A549 (cell line): ENCODE measurements at regions not wholly inside any gene's neighbourhood (a gene's known extent, or its start where the extent isn't known, plus 50 kb on each side); places are given as distances from the start of the nearest gene placed in this dataset.

Experiments used
- ATAC-seq, 2 experiments: fragments of 200-7000 bp in 1 of 2; fragments of >200 bp in 1 of 2; cut with Nextera tagmentation in 1 of 2; cut with Tn5 transposase in 1 of 2; 3 replicates each; pipeline versions ENCODE4 v1.8.0 to v1.9.1; 2018 to 2020; ENCODE audit warnings: mild to moderate bottlenecking in 1 of 2, moderate library complexity in 1 of 2
- CTCF ChIA-PET: fragments of 300-600 bp; sonication (Branson Sonifier 250); formaldehyde crosslinking; extraction: SDS; loops from one replicate; lab custom pipeline; 2021; ENCODE audit warnings: antibody characterized with exemption, inconsistent platforms; lab: Yijun Ruan, JAX
- POLR2A ChIA-PET: fragments of 350-600 bp; formaldehyde crosslinking; extraction: SDS; loops from one replicate; lab custom pipeline; 2021; ENCODE audit warnings: antibody characterized with exemption, inconsistent platforms; lab: Yijun Ruan, JAX
- DNase-seq, 2 experiments: peaks; one replicate each; pipeline versions ENCODE4 v3.0.0 to v3.0.0-alpha.2; 2011 to 2016; ENCODE audit warnings: low read depth in 1 of 2, low spot score in 1 of 2
- FAIRE-seq: peaks from 2 replicates; lab custom pipeline; 2011; peaks lifted over from hg19 to GRCh38; lab: Jason Lieb, UNC
- H3K27ac ChIP-seq, 2 experiments: fragments of >200 bp; sonication (Bioruptor Twin); formaldehyde crosslinking; 3 replicates each; pipeline ENCODE4 v1.5.1; 2016 to 2017
- H3K4me1 ChIP-seq: fragments of >200 bp; sonication (Bioruptor Twin); formaldehyde crosslinking; 3 replicates; pipeline ENCODE4 v1.6.1; 2016
- H3K4me2 ChIP-seq: fragments of >200 bp; sonication (Bioruptor Twin); formaldehyde crosslinking; 3 replicates; pipeline ENCODE4 v1.6.1; 2016
- H3K4me3 ChIP-seq: fragments of >200 bp; sonication (Bioruptor Twin); formaldehyde crosslinking; 3 replicates; pipeline ENCODE4 v1.5.1; 2016
- H3K9me3 ChIP-seq: fragments of >200 bp; sonication (Bioruptor Twin); formaldehyde crosslinking; 3 replicates; pipeline ENCODE4 v1.6.1; 2016
- CHD2 ChIP-seq: fragments of 150-350 bp; IDR thresholded peaks from 2 replicates; pipeline ENCODE4 v1.6.1; 2014; ENCODE audit warnings: low read length; ENCODE audit not compliant: partially characterized antibody
- E2F6 ChIP-seq: IDR thresholded peaks from 2 replicates; pipeline ENCODE4 v1.6.1; 2012; ENCODE audit warnings: low read depth, borderline replicate concordance
- EHF ChIP-seq: fragments of 250-450 bp; sonication (Bioruptor Pico); IDR thresholded peaks from 2 replicates; pipeline ENCODE4 v1.5.0; 2020; ENCODE audit warnings: mild to moderate bottlenecking
- ELK1 ChIP-seq: fragments of 150-350 bp; IDR thresholded peaks from 2 replicates; pipeline ENCODE4 v1.6.1; 2014; ENCODE audit warnings: low read depth, mild to moderate bottlenecking, low read length
- EP300 ChIP-seq, 2 experiments: fragments of >200 bp; sonication (Bioruptor Twin); formaldehyde crosslinking; IDR thresholded peaks; 2 replicates in 1 of 2; 3 replicates in 1 of 2; pipeline ENCODE4 v1.6.1; 2016 to 2017
- FOSL2 ChIP-seq, 2 experiments: fragments of 450-650 bp in 1 of 2; fragments of >200 bp in 1 of 2; sonication (Bioruptor Twin) in 1 of 2; formaldehyde crosslinking; IDR thresholded peaks; 2 replicates each; pipeline versions ENCODE4 v1.5.0 to v1.6.1; 2016 to 2020; ENCODE audit warnings: mild to moderate bottlenecking in 1 of 2, moderate library complexity in 1 of 2
- FOXS1 ChIP-seq: fragments of 250-450 bp; sonication (Bioruptor Pico); IDR thresholded peaks from 2 replicates; pipeline ENCODE4 v1.5.0; 2020; ENCODE audit warnings: mild to moderate bottlenecking, moderate library complexity
- GATA3 ChIP-seq: IDR thresholded peaks from 2 replicates; pipeline ENCODE4 v1.6.1; 2012; ENCODE audit warnings: borderline replicate concordance
- KDM5A ChIP-seq: fragments of 200-600 bp; sonication (generic); IDR thresholded peaks from 2 replicates; pipeline ENCODE4 v1.6.1; 2016; ENCODE audit warnings: antibody characterized with exemption, mild to moderate bottlenecking
- MAFK ChIP-seq: fragments of 450-650 bp; IDR thresholded peaks from 2 replicates; pipeline ENCODE4 v1.6.1; 2014; ENCODE audit not compliant: partially characterized antibody
- MAZ ChIP-seq: fragments of 150-350 bp; IDR thresholded peaks from 2 replicates; pipeline ENCODE4 v1.6.1; 2014; ENCODE audit warnings: antibody characterized with exemption, low read depth, low read length, borderline replicate concordance
- NFE2L2 ChIP-seq: fragments of 150-350 bp; conservative IDR thresholded peaks from 2 replicates; pipeline ENCODE4 v1.6.1; 2014; ENCODE audit warnings: low read length
- NPAS2 ChIP-seq: fragments of 250-450 bp; sonication (Bioruptor Pico); IDR thresholded peaks from 2 replicates; pipeline ENCODE4 v1.8.0; 2022; ENCODE audit warnings: mild to moderate bottlenecking, moderate library complexity, borderline replicate concordance
- NR3C1 ChIP-seq: fragments of >200 bp; sonication (Bioruptor Twin); formaldehyde crosslinking; IDR thresholded peaks from 3 replicates; pipeline ENCODE4 v1.6.1; 2017
- RFX5 ChIP-seq: fragments of 450-650 bp; IDR thresholded peaks from 2 replicates; pipeline ENCODE4 v1.7.1; 2014; ENCODE audit warnings: antibody characterized with exemption, mild to moderate bottlenecking, moderate library complexity
- SMC3 ChIP-seq: fragments of >200 bp; sonication (Bioruptor Twin); formaldehyde crosslinking; IDR thresholded peaks from 3 replicates; pipeline ENCODE4 v1.6.1; 2018; ENCODE audit warnings: inconsistent platforms
- TFCP2L1 ChIP-seq: fragments of 250-450 bp; sonication (Bioruptor Pico); IDR thresholded peaks from 2 replicates; pipeline ENCODE4 v1.5.0; 2021; ENCODE audit warnings: mild to moderate bottlenecking
- ZC3H11A ChIP-seq: fragments of 450-650 bp; IDR thresholded peaks from 2 replicates; pipeline ENCODE4 v1.6.1; 2014; ENCODE audit warnings: antibody characterized with exemption, mild to moderate bottlenecking
- WGBS: methylation state at CpG from one replicate; pipeline ENCODE4 v1.1.6; 2017; ENCODE audit errors: missing lambda C conversion rate; 5-methylcytosine and 5-hydroxymethylcytosine counted together
- TF ChIP-seq, protein P1 (sequence below): fragments of 250-450 bp; sonication (Bioruptor Pico); IDR thresholded peaks from 2 replicates; pipeline ENCODE4 v1.5.0; 2021; ENCODE audit warnings: mild to moderate bottlenecking, moderate library complexity, borderline replicate concordance

DNA sequence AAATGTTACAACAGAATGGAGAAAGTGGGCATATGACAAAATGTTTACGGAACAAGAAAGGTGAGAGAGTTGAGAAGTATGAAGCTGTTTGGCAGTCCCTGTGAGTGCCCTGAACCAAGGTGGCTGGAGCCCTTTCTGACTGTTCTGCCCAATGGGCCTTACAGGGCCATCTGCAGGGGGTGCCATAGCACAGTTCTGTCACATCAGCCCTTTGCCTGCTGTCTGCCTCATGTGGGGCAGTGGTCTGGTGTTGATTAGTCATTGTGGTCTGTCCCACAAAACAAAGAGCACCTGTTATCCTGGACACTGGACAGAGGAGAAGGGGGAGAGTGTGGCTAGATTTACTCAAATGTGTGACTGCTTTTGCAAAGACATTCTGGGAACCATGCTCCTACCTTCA, 51.5 kb upstream of the OSBPL3 start:
- CTCF ChIA-PET = interaction anchor here (0.9 to 2.2 kb wide), 3 partner anchors 9 to 219 kb away, joined by 3 to 7 read pairs (median 5); no protein-coding TSS in a partner anchor
- FAIRE-seq (no peak), DNase-seq (no peak), ATAC-seq (peak in 1 of 2 experiments; percentile 22; a peak in 1 of 6 replicates)
- no peak overlapping the region for H3K4me2 ChIP-seq
- POLR2A ChIA-PET = no interaction called here
- WGBS = 90% methylated on average over 1 of the region's 1 CpG
- TF ChIP-seq GATA3 (no peak), SMC3 (no peak), NR3C1 (no peak), FOXS1 (no peak), FOSL2 (IDR thresholded peaks at IDR 0.05) (no peak), FOSL2 (CRISPR knock-in tag; IDR thresholded peaks at IDR 0.05) (no peak), EP300 (IDR thresholded peaks at IDR 0.05) (no peak), NFE2L2 (no peak), EHF (no peak), MAZ (no peak), KDM5A (no peak)
- H3K4me3 ChIP-seq = no peak overlapping the region
- no peaks in the 10 kb centered on the region for H3K9me3 ChIP-seq
- H3K27ac ChIP-seq = no peak overlapping the region
- peaks cover 12% of the 10 kb centered on the region for H3K4me1 ChIP-seq

DNA sequence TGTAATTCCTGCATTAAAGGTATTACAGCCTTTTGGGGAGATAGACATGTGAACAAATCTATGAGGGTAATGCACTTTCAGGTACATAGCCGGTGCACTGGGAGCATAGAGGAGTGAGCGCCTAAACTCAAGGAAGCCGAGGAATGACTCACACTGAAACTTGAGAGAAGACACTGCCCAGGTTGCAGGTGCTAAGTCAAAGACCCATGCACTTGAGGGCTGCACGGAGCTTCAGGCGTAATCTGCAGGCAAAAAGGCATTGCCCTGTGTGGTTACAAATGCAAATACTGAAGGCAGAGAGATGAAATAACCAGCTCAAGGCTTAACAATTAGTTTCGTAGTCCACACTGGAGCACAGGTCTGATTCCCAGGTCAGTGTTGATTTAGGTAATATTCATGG, 51.0 kb upstream of the OSBPL3 start:
- CTCF ChIA-PET = interaction anchor here (1.8 to 2.3 kb wide), 3 partner anchors 63 to 218 kb away, joined by 5 to 7 read pairs (median 7); no protein-coding TSS in a partner anchor
- 77% methylated on average over 6 of the region's 6 CpGs for WGBS
- Histone ChIP-seq H3K4me3 (no peak overlapping the region), H3K4me1 (peaks cover 14% of the 10 kb centered on the region), H3K27ac (no peak overlapping the region), H3K4me2 (no peak overlapping the region), H3K9me3 (no peaks in the 10 kb centered on the region)
- ATAC-seq (no peak), DNase-seq (no peak), FAIRE-seq (no peak)
- no peak for TF ChIP-seq CHD2
- TF ChIP-seq, protein P1, sequence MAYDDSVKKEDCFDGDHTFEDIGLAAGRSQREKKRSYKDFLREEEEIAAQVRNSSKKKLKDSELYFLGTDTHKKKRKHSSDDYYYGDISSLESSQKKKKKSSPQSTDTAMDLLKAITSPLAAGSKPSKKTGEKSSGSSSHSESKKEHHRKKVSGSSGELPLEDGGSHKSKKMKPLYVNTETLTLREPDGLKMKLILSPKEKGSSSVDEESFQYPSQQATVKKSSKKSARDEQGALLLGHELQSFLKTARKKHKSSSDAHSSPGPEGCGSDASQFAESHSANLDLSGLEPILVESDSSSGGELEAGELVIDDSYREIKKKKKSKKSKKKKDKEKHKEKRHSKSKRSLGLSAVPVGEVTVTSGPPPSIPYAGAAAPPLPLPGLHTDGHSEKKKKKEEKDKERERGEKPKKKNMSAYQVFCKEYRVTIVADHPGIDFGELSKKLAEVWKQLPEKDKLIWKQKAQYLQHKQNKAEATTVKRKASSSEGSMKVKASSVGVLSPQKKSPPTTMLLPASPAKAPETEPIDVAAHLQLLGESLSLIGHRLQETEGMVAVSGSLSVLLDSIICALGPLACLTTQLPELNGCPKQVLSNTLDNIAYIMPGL (CRISPR knock-in tag) = no peak
- TF ChIP-seq ZC3H11A = no peak
- no peak for TF ChIP-seq MAFK
- TF ChIP-seq TFCP2L1 = no peak
- TF ChIP-seq ELK1 = no peak
- TF ChIP-seq NFE2L2 = no peak
- TF ChIP-seq RFX5 = no peak
- TF ChIP-seq E2F6 = no peak
- no peak for TF ChIP-seq NPAS2 (CRISPR knock-in tag)
- POLR2A ChIA-PET = no interaction called here
